IPS-18a (cell line): ENCODE measurements at regions not wholly inside any gene's neighbourhood (a gene's known extent, or its start where the extent isn't known, plus 50 kb on each side); places are given as distances from the start of the nearest gene placed in this dataset.

ENCODE experiments used
- H3K27ac ChIP-seq: one replicate; pipeline ENCODE4 v1.5.1; 2013; ENCODE audit warnings: low read length
- H3K27me3 ChIP-seq: one replicate; pipeline ENCODE4 v1.6.1; 2013; ENCODE audit warnings: mild to moderate bottlenecking, low read length; ENCODE audit not compliant: control insufficient read depth, insufficient read depth
- H3K36me3 ChIP-seq: one replicate; pipeline ENCODE4 v1.6.1; 2013; ENCODE audit warnings: low read depth, low read length; ENCODE audit not compliant: control insufficient read depth
- H3K4me1 ChIP-seq: one replicate; pipeline ENCODE4 v1.6.1; 2013; ENCODE audit warnings: low read depth, low read length; ENCODE audit not compliant: control insufficient read depth
- H3K4me3 ChIP-seq: one replicate; pipeline ENCODE4 v1.5.1; 2013; ENCODE audit warnings: low read length
- H3K9ac ChIP-seq: one replicate; pipeline ENCODE4 v1.6.1; 2013; ENCODE audit warnings: mild to moderate bottlenecking, low read length, moderate library complexity
- H3K9me3 ChIP-seq: one replicate; pipeline ENCODE4 v1.6.1; 2013; ENCODE audit warnings: low read depth, low read length; ENCODE audit not compliant: control insufficient read depth

GRCh38 chr13:106696719-106697118, 128.8 kb upstream of the ARGLU1 start:
- no peaks in the 10 kb centered on the region for H3K9me3 ChIP-seq
- H3K9ac ChIP-seq, result no peak overlapping the region
- H3K27ac ChIP-seq, result no peak overlapping the region
- no peaks in the 10 kb centered on the region for H3K36me3 ChIP-seq
- peaks cover 5% of the 10 kb centered on the region for H3K4me1 ChIP-seq
- H3K4me3 ChIP-seq, result no peak overlapping the region
- H3K27me3 ChIP-seq, result no peaks in the 10 kb centered on the region

- H3K36me3 ChIP-seq, result no peaks in the 10 kb centered on the region
- no peaks in the 10 kb centered on the region for H3K27me3 ChIP-seq
- no peak overlapping the region for H3K4me3 ChIP-seq
- no peak overlapping the region for H3K9ac ChIP-seq
- H3K9me3 ChIP-seq, result no peaks in the 10 kb centered on the region
- H3K27ac ChIP-seq, result no peak overlapping the region
- peaks cover 8% of the 10 kb centered on the region for H3K4me1 ChIP-seq
Measured at GRCh38 chr13:106696140-106696539, 128.2 kb upstream of the ARGLU1 start.

GRCh38 chr13:106695139-106695538, 127.2 kb upstream of the ARGLU1 start:
- no peak overlapping the region for H3K4me3 ChIP-seq
- no peak overlapping the region for H3K9ac ChIP-seq
- H3K4me1 ChIP-seq, result peaks cover 8% of the 10 kb centered on the region
- no peaks in the 10 kb centered on the region for H3K36me3 ChIP-seq
- no peak overlapping the region for H3K27ac ChIP-seq
- no peaks in the 10 kb centered on the region for H3K27me3 ChIP-seq
- no peaks in the 10 kb centered on the region for H3K9me3 ChIP-seq

GRCh38 chr13:106691861-106692260, 123.9 kb upstream of the ARGLU1 start:
- H3K4me3 ChIP-seq, result no peak overlapping the region
- peaks cover 8% of the 10 kb centered on the region for H3K4me1 ChIP-seq
- H3K27me3 ChIP-seq, result no peaks in the 10 kb centered on the region
- no peak overlapping the region for H3K27ac ChIP-seq
- no peaks in the 10 kb centered on the region for H3K9me3 ChIP-seq
- H3K36me3 ChIP-seq, result no peaks in the 10 kb centered on the region
- no peak overlapping the region for H3K9ac ChIP-seq

- Histone ChIP-seq H3K9ac (no peak overlapping the region), H3K9me3 (no peaks in the 10 kb centered on the region), H3K36me3 (no peaks in the 10 kb centered on the region), H3K4me3 (no peak overlapping the region), H3K4me1 (peaks cover 8% of the 10 kb centered on the region), H3K27ac (no peak overlapping the region), H3K27me3 (no peaks in the 10 kb centered on the region)
Measured at GRCh38 chr13:106691341-106691740, 123.4 kb upstream of the ARGLU1 start.

- H3K9ac ChIP-seq, result no peak overlapping the region
Measured at GRCh38 chr13:106690779-106691178, 122.8 kb upstream of the ARGLU1 start.

DNA sequence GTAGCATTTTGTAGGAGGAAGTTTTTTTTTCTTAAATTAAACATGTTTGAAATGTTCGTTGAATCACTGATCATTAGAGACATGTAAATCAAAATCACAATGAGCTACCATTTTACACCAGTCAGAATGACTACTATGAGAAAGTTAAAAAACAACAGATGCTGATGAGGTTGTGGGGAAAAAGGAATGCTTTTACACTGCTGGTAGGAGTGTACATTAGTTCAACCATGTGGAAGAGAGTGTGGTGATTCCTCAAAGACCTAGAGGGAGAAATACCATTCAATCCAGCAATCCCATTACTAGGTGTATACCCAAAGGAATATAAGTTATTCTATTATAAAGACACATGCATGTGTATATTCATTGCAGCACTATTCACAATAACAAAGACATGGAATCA, 122.0 kb upstream of the ARGLU1 start:
- Histone ChIP-seq H3K4me1 (peaks cover 14% of the 10 kb centered on the region), H3K27ac (no peak overlapping the region), H3K9ac (no peak overlapping the region), H3K36me3 (no peaks in the 10 kb centered on the region), H3K4me3 (no peak overlapping the region), H3K9me3 (no peaks in the 10 kb centered on the region), H3K27me3 (no peaks in the 10 kb centered on the region)

More at GRCh38 chr13:106690779-106691178, 122.8 kb upstream of the ARGLU1 start:
- Histone ChIP-seq H3K27me3 (no peaks in the 10 kb centered on the region), H3K9me3 (no peaks in the 10 kb centered on the region), H3K36me3 (no peaks in the 10 kb centered on the region), H3K4me3 (no peak overlapping the region), H3K4me1 (peaks cover 8% of the 10 kb centered on the region), H3K27ac (no peak overlapping the region)

DNA sequence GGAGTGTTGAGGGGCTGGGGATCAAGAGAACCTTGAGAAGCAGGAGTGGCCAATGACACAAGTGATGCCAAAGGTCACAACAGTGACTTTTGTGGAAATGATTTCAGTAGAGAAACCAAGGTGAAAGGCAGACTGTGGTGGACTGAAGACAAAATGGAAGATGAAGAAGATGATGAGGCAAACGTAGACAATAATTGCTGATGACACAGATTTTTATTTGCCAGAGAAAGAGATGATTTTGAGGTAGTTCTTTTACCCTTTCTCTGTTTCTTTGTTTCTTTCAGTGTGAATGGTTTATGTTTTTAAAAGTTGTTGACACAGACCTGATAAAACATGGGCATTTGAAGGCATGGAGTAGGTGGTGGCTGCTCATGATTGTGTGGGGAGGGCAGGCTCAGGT, 121.0 kb upstream of the ARGLU1 start:
- Histone ChIP-seq H3K27ac (no peak overlapping the region), H3K4me3 (no peak overlapping the region), H3K4me1 (peaks cover 14% of the 10 kb centered on the region), H3K36me3 (no peaks in the 10 kb centered on the region), H3K27me3 (no peaks in the 10 kb centered on the region), H3K9me3 (no peaks in the 10 kb centered on the region), H3K9ac (no peak overlapping the region)

DNA sequence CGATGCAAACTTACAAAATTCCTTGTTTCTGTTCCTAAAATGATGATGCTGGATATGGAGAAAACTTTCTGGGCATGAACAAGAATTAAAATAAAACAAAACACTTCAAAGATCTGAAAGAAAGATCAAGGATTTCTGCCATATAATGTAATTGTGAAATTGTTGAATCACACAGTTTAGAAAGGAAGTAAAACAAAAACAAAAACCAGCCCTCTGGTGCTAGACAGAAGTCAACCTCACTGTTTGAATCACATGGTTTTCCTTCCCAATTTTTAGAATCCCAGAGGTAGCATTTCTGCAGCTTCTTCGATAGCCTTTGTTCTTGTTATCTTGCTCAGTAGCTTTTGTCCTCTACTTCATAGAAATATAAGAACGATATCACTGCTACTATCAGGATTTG, 118.2 kb upstream of the ARGLU1 start:
- Histone ChIP-seq H3K36me3 (no peaks in the 10 kb centered on the region), H3K9me3 (no peaks in the 10 kb centered on the region), H3K4me1 (peaks cover 17% of the 10 kb centered on the region), H3K27ac (no peak overlapping the region), H3K9ac (no peak overlapping the region), H3K27me3 (no peaks in the 10 kb centered on the region), H3K4me3 (no peak overlapping the region)

GRCh38 chr13:106685143-106685542, 117.2 kb upstream of the ARGLU1 start:
- Histone ChIP-seq H3K27ac (no peak overlapping the region), H3K9me3 (no peaks in the 10 kb centered on the region), H3K4me3 (no peak overlapping the region), H3K36me3 (no peaks in the 10 kb centered on the region), H3K9ac (no peak overlapping the region), H3K27me3 (no peaks in the 10 kb centered on the region), H3K4me1 (peaks cover 26% of the 10 kb centered on the region)

GRCh38 chr13:106683918-106684317, 116.0 kb upstream of the ARGLU1 start:
- H3K9me3 ChIP-seq, result no peaks in the 10 kb centered on the region

GRCh38 chr13:106683179-106683578, 115.2 kb upstream of the ARGLU1 start:
- peaks cover 29% of the 10 kb centered on the region for H3K4me1 ChIP-seq
- H3K9ac ChIP-seq, result no peak overlapping the region
- H3K9me3 ChIP-seq, result no peaks in the 10 kb centered on the region
- H3K27ac ChIP-seq, result no peak overlapping the region
- no peaks in the 10 kb centered on the region for H3K36me3 ChIP-seq
- H3K27me3 ChIP-seq, result no peaks in the 10 kb centered on the region
- no peak overlapping the region for H3K4me3 ChIP-seq

More at GRCh38 chr13:106683918-106684317, 116.0 kb upstream of the ARGLU1 start:
- H3K27ac ChIP-seq, result no peak overlapping the region
- no peaks in the 10 kb centered on the region for H3K27me3 ChIP-seq
- H3K4me3 ChIP-seq, result no peak overlapping the region
- peaks cover 29% of the 10 kb centered on the region for H3K4me1 ChIP-seq
- no peak overlapping the region for H3K9ac ChIP-seq
- H3K36me3 ChIP-seq, result no peaks in the 10 kb centered on the region
